SK-N-SH treated with all-trans-retinoic acid at 6 μM for 48 hours (cell line): ENCODE measurements at regions not wholly inside any gene's neighbourhood (a gene's known extent, or its start where the extent isn't known, plus 50 kb on each side); places are given as distances from the start of the nearest gene placed in this dataset.

Experiments
- CSDC2 ChIP-seq: fragments of 250-450 bp; sonication (Bioruptor Pico); IDR thresholded peaks from 2 replicates; pipeline ENCODE4 v1.5.0; 2020; ENCODE audit warnings: mild to moderate bottlenecking, moderate library complexity
- ISL1 ChIP-seq: fragments of 250-450 bp; sonication (Bioruptor Pico); IDR thresholded peaks from 2 replicates; pipeline ENCODE4 v2.1.2; 2022; ENCODE audit warnings: mild to moderate bottlenecking, moderate library complexity
- PPARA ChIP-seq: fragments of 250-450 bp; sonication (Bioruptor Pico); IDR thresholded peaks from 2 replicates; pipeline ENCODE4 v1.5.0; 2020; ENCODE audit warnings: mild to moderate bottlenecking, borderline replicate concordance
- ZC3H10 ChIP-seq: fragments of 250-450 bp; sonication (Bioruptor Pico); IDR thresholded peaks from 2 replicates; pipeline ENCODE4 v1.5.1; 2021; ENCODE audit warnings: mild to moderate bottlenecking, moderate library complexity
- ZFP3 ChIP-seq: fragments of 250-450 bp; sonication (Bioruptor Pico); IDR thresholded peaks from 2 replicates; pipeline ENCODE4 v1.5.0; 2020; ENCODE audit warnings: mild to moderate bottlenecking, moderate library complexity
- ZFP30 ChIP-seq: fragments of 450-650 bp; formaldehyde crosslinking; IDR thresholded peaks from 2 replicates; pipeline ENCODE4 v1.5.0; 2022; ENCODE audit warnings: mild to moderate bottlenecking, moderate library complexity
- ZNF70 ChIP-seq: fragments of 450-650 bp; formaldehyde crosslinking; IDR thresholded peaks from 2 replicates; pipeline ENCODE4 v1.5.0; 2020; ENCODE audit warnings: mild to moderate bottlenecking, moderate library complexity
- ZNF8 ChIP-seq: fragments of 450-650 bp; formaldehyde crosslinking; IDR thresholded peaks from 2 replicates; pipeline ENCODE4 v1.5.0; 2020; ENCODE audit warnings: mild to moderate bottlenecking, moderate library complexity
- TF ChIP-seq, protein P1 (sequence below): fragments of 250-450 bp; sonication (Bioruptor Pico); IDR thresholded peaks from 2 replicates; pipeline ENCODE4 v1.8.0; 2020; ENCODE audit warnings: mild to moderate bottlenecking, moderate library complexity, borderline replicate concordance

- TF ChIP-seq ZNF8 (CRISPR knock-in tag) (no peak), ISL1 (CRISPR knock-in tag) (no peak), ZFP30 (CRISPR knock-in tag) (no peak), ZC3H10 (CRISPR knock-in tag) (no peak), PPARA (CRISPR knock-in tag) (no peak), ZFP3 (CRISPR knock-in tag) (no peak), ZNF70 (no peak), CSDC2 (CRISPR knock-in tag) (no peak)
- TF ChIP-seq, protein P1, sequence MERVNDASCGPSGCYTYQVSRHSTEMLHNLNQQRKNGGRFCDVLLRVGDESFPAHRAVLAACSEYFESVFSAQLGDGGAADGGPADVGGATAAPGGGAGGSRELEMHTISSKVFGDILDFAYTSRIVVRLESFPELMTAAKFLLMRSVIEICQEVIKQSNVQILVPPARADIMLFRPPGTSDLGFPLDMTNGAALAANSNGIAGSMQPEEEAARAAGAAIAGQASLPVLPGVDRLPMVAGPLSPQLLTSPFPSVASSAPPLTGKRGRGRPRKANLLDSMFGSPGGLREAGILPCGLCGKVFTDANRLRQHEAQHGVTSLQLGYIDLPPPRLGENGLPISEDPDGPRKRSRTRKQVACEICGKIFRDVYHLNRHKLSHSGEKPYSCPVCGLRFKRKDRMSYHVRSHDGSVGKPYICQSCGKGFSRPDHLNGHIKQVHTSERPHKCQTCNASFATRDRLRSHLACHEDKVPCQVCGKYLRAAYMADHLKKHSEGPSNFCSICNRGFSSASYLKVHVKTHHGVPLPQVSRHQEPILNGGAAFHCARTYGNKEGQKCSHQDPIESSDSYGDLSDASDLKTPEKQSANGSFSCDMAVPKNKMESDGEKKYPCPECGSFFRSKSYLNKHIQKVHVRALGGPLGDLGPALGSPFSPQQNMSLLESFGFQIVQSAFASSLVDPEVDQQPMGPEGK (CRISPR knock-in tag), result no peak
Measured at GRCh38 chr7:156386097-156386496, 254.5 kb upstream of the RNF32 start.
